SK-N-SH (cell line): ENCODE measurements at regions not wholly inside any gene's neighbourhood (a gene's known extent, or its start where the extent isn't known, plus 50 kb on each side); places are given as distances from the start of the nearest gene placed in this dataset.

ENCODE experiments used
- CTCF ChIA-PET: fragments of 300-600, 350-600 bp; formaldehyde crosslinking; extraction: SDS; loops from one replicate; lab custom pipeline; 2021; lab: Yijun Ruan, JAX
- POLR2A ChIA-PET: fragments of 350-600 bp; sonication (Branson Sonifier 250); formaldehyde crosslinking; extraction: SDS; loops from one replicate; lab custom pipeline; 2020; ENCODE audit warnings: antibody characterized with exemption, inconsistent platforms; lab: Yijun Ruan, JAX
- DNase-seq: peaks from one replicate; pipeline ENCODE4 v3.0.0; 2012
- H2AFZ ChIP-seq: fragments of 200-600 bp; sonication (generic); 2 replicates; pipeline ENCODE4 v1.8.1; 2016; ENCODE audit warnings: antibody characterized with exemption, mild to moderate bottlenecking, low read depth
- H3F3A ChIP-seq: fragments of 200-600 bp; sonication (generic); replicated peaks from 2 replicates; pipeline ENCODE3; 2016; ENCODE audit warnings: antibody characterized with exemption, mild to moderate bottlenecking; ENCODE audit not compliant: insufficient read depth
- H3K27ac ChIP-seq, 2 experiments: fragments of 200-500 bp in 1 of 2; fragments of 200-600 bp in 1 of 2; sonication (Bioruptor generic) in 1 of 2; sonication (generic), shearing (Covaris generic) in 1 of 2; 2 replicates each; pipeline versions ENCODE4 v1.5.1 to v1.6.1; 2014 to 2016; ENCODE audit warnings: low read depth in 2 of 2, inconsistent platforms in 1 of 2, low read length in 1 of 2, mild to moderate bottlenecking in 1 of 2, mixed read lengths in 1 of 2
- H3K27me3 ChIP-seq: fragments of 200-600 bp; sonication (generic), shearing (Covaris generic); 2 replicates; pipeline ENCODE4 v1.6.1; 2016; ENCODE audit warnings: mixed run types; ENCODE audit not compliant: insufficient read depth
- H3K36me3 ChIP-seq, 2 experiments: fragments of 200-500 bp in 1 of 2; fragments of 200-600 bp in 1 of 2; sonication (Bioruptor generic) in 1 of 2; sonication (generic) in 1 of 2; replicated peaks in 1 of 2; 2 replicates each; pipeline versions ENCODE3 to v1.5.1; 2014 to 2016; ENCODE audit warnings: low read length in 1 of 2, mild to moderate bottlenecking in 1 of 2; ENCODE audit not compliant: insufficient read depth in 2 of 2, control insufficient read depth in 1 of 2
- H3K4me1 ChIP-seq, 2 experiments: fragments of 200-500 bp in 1 of 2; fragments of 200-600 bp in 1 of 2; sonication (Bioruptor generic) in 1 of 2; sonication (generic), shearing (Covaris generic) in 1 of 2; 2 replicates each; pipeline versions ENCODE4 v1.5.1 to v1.6.1; 2014 to 2016; ENCODE audit warnings: low read depth in 1 of 2, low read length in 1 of 2, mixed run types in 1 of 2; ENCODE audit not compliant: insufficient read depth in 2 of 2, control insufficient read depth in 1 of 2
- H3K4me2 ChIP-seq: fragments of 200-600 bp; sonication (generic), shearing (Covaris generic); 2 replicates; pipeline ENCODE4 v1.6.1; 2017; ENCODE audit warnings: mixed run types
- H3K4me3 ChIP-seq, 2 experiments: fragments of 200-500 bp in 1 of 2; fragments of 200-600 bp in 1 of 2; sonication (Bioruptor generic) in 1 of 2; sonication (generic), shearing (Covaris generic) in 1 of 2; 2 replicates each; pipeline versions ENCODE4 v1.5.1 to v1.8.1; 2014 to 2016; ENCODE audit warnings: low read depth in 2 of 2, inconsistent platforms in 1 of 2, low read length in 1 of 2, mild to moderate bottlenecking in 1 of 2, mixed read lengths in 1 of 2, moderate library complexity in 1 of 2
- H3K79me2 ChIP-seq: fragments of 200-600 bp; sonication (generic); 2 replicates; pipeline ENCODE4 v1.8.1; 2017; ENCODE audit warnings: mild to moderate bottlenecking; ENCODE audit not compliant: insufficient read depth
- H3K9ac ChIP-seq: fragments of 200-600 bp; sonication (generic); 2 replicates; pipeline ENCODE4 v1.6.1; 2017; ENCODE audit warnings: mixed run types
- H3K9me2 ChIP-seq: fragments of 200-600 bp; sonication (generic); 2 replicates; pipeline ENCODE4 v1.6.1; 2017; ENCODE audit warnings: mixed run types
- H3K9me3 ChIP-seq: fragments of 200-600 bp; sonication (generic); 2 replicates; pipeline ENCODE4 v1.6.1; 2017; ENCODE audit warnings: mixed run types, mild to moderate bottlenecking, moderate library complexity
- H4K20me1 ChIP-seq: fragments of 200-600 bp; sonication (generic); 2 replicates; pipeline ENCODE4 v1.6.1; 2017; ENCODE audit warnings: mild to moderate bottlenecking, mixed run types; ENCODE audit not compliant: insufficient read depth
- ELF1 ChIP-seq: IDR thresholded peaks from 2 replicates; pipeline ENCODE4 v1.4.0; 2012
- EP300 ChIP-seq, 2 experiments: IDR thresholded peaks; 2 replicates each; pipeline versions ENCODE4 v1.4.0 to v1.6.1; 2012; ENCODE audit warnings: borderline replicate concordance in 1 of 2, low read depth in 1 of 2, low read length in 1 of 2
- EZH2phosphoT487 ChIP-seq: fragments of 200-600 bp; sonication (generic); IDR thresholded peaks from 2 replicates; pipeline ENCODE4 v1.6.1; 2017; ENCODE audit warnings: low read depth, mixed run types, mild to moderate bottlenecking, antibody characterized with exemption, moderate library complexity, borderline replicate concordance
- FOSL2 ChIP-seq: IDR thresholded peaks from 2 replicates; pipeline ENCODE4 v1.4.0; 2012; ENCODE audit warnings: low read depth, mild to moderate bottlenecking, moderate library complexity, borderline replicate concordance
- FOXJ3 ChIP-seq: sonication (generic); formaldehyde crosslinking; IDR thresholded peaks from 2 replicates; pipeline ENCODE4 v1.5.1; 2020; ENCODE audit warnings: mild to moderate bottlenecking, missing genetic modification reagents
- JUND ChIP-seq: IDR thresholded peaks from 2 replicates; pipeline ENCODE4 v1.4.0; 2012
- MEF2A ChIP-seq: IDR thresholded peaks from 2 replicates; pipeline ENCODE4 v1.4.0; 2012; ENCODE audit warnings: low read depth, borderline replicate concordance
- MXI1 ChIP-seq: IDR thresholded peaks from 2 replicates; pipeline ENCODE4 v1.6.1; 2012; ENCODE audit warnings: mild to moderate bottlenecking, low read depth, low read length, improper control_type of control experiment
- NRF1 ChIP-seq: IDR thresholded peaks from 2 replicates; pipeline ENCODE4 v1.6.1; 2012; ENCODE audit warnings: low read depth, mild to moderate bottlenecking, low read length
- POLR2AphosphoS5 ChIP-seq: IDR thresholded peaks from 2 replicates; pipeline ENCODE4 v1.6.1; 2012; ENCODE audit warnings: low read depth, low read length
- RAD21 ChIP-seq: IDR thresholded peaks from 2 replicates; pipeline ENCODE4 v1.6.1; 2012; ENCODE audit warnings: mild to moderate bottlenecking, low read length
- RFX5 ChIP-seq: IDR thresholded peaks from 2 replicates; pipeline ENCODE4 v1.6.1; 2012; ENCODE audit warnings: mild to moderate bottlenecking, improper control_type of control experiment, low read length
- RXRA ChIP-seq: IDR thresholded peaks from 2 replicates; pipeline ENCODE4 v1.4.0; 2012; ENCODE audit warnings: low read depth, mild to moderate bottlenecking, borderline replicate concordance
- SIN3A ChIP-seq: IDR thresholded peaks from 2 replicates; pipeline ENCODE4 v1.6.1; 2012; ENCODE audit warnings: low read depth, mild to moderate bottlenecking, low read length, moderate library complexity, borderline replicate concordance
- SMC3 ChIP-seq: IDR thresholded peaks from 2 replicates; pipeline ENCODE4 v1.6.1; 2012; ENCODE audit warnings: low read depth, low read length, improper control_type of control experiment
- TAF1 ChIP-seq: IDR thresholded peaks from 2 replicates; pipeline ENCODE4 v1.6.1; 2012; ENCODE audit warnings: low read depth, mild to moderate bottlenecking, low read length, moderate library complexity, borderline replicate concordance
- TEAD4 ChIP-seq: IDR thresholded peaks from 2 replicates; pipeline ENCODE4 v1.4.0; 2012; ENCODE audit warnings: mild to moderate bottlenecking, borderline replicate concordance; ENCODE audit not compliant: insufficient read depth
- ZBTB33 ChIP-seq: IDR thresholded peaks from 2 replicates; pipeline ENCODE4 v1.4.0; 2012; ENCODE audit warnings: low read depth, borderline replicate concordance
- WGBS: methylation state at CpG from one replicate; pipeline ENCODE4 v1.1.6; 2017; ENCODE audit warnings: low lambda C conversion rate; 5-methylcytosine and 5-hydroxymethylcytosine counted together
- TF ChIP-seq, protein P1 (sequence below): fragments of 150-350 bp; IDR thresholded peaks from 2 replicates; pipeline ENCODE4 v1.6.1; 2016; ENCODE audit warnings: mild to moderate bottlenecking, low read depth, low read length
- TF ChIP-seq, protein P2 (sequence below): IDR thresholded peaks from 2 replicates; pipeline ENCODE4; 2012
- TF ChIP-seq, protein P3 (sequence below): fragments of 200-600 bp; sonication (generic); IDR thresholded peaks from 2 replicates; pipeline ENCODE4 v1.6.1; 2017; ENCODE audit warnings: antibody characterized with exemption, mild to moderate bottlenecking, moderate library complexity

DNA sequence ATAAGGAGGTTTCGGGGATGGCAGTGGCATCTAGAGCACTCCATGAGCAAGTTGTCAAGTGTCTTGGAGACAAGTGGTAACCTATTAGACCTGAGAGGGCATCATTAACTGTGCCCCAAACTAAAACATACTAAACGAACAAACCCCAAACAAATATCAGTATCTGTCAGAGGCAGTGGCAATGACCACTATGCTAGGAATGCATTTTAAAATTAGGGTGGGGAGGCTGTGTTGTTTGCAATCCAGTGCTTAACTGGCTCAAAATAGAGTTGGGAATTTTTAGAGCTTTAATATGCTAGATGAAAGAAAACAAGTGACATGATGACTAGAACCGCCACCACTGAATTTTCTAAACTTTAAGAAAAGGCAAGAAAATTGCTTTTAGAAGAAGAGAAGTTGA is 51.8 kb upstream of the TPRG1 start (continued):
- TF ChIP-seq RXRA = no peak
- no peak for TF ChIP-seq EZH2phosphoT487
- TF ChIP-seq, protein P1, sequence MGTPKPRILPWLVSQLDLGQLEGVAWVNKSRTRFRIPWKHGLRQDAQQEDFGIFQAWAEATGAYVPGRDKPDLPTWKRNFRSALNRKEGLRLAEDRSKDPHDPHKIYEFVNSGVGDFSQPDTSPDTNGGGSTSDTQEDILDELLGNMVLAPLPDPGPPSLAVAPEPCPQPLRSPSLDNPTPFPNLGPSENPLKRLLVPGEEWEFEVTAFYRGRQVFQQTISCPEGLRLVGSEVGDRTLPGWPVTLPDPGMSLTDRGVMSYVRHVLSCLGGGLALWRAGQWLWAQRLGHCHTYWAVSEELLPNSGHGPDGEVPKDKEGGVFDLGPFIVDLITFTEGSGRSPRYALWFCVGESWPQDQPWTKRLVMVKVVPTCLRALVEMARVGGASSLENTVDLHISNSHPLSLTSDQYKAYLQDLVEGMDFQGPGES = no peak
- no peak for TF ChIP-seq SMC3
- no peak for TF ChIP-seq NRF1
- TF ChIP-seq ZBTB33 = no peak
- TF ChIP-seq MEF2A = no peak
- TF ChIP-seq, protein P2, sequence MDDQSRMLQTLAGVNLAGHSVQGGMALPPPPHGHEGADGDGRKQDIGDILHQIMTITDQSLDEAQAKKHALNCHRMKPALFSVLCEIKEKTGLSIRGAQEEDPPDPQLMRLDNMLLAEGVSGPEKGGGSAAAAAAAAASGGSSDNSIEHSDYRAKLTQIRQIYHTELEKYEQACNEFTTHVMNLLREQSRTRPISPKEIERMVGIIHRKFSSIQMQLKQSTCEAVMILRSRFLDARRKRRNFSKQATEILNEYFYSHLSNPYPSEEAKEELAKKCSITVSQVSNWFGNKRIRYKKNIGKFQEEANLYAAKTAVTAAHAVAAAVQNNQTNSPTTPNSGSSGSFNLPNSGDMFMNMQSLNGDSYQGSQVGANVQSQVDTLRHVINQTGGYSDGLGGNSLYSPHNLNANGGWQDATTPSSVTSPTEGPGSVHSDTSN = no peak
- no peak for TF ChIP-seq SIN3A
- TF ChIP-seq, all 33 proteins: peak for 0

DNA sequence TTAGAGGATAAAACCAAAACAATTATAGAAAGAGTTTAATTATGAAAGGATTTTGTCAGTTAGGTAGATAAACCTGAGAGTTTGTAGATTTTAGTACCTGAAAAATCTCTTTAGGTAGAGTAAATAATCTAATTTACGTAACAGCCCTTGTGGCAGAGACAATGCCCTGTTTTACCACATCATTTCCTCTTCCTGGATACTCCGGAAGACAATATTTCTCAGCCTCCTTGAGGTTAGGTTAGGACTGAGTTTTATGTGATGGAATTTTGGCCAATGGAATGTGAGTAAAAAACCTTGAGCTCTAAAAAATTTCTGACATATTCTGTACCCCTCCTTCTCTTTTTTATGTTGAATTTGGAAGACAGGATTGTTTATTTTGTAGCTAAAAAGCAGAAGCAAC is 50.7 kb upstream of the TPRG1 start:
- Histone ChIP-seq H2AFZ (no peak overlapping the region), H3K4me1 (peaks cover 0 to 31% of the 10 kb centered on the region in 2 experiments; a peak in 2 of 4 replicates), H4K20me1 (no peaks in the 10 kb centered on the region), H3K9me2 (no peaks in the 10 kb centered on the region), H3K27ac (peak overlapping the region in 1 of 2 experiments; percentile 98; a peak in 2 of 4 replicates), H3F3A (no peaks in the 10 kb centered on the region), H3K4me2 (no peak overlapping the region), H3K4me3 (no peak overlapping the region), H3K36me3 (no peaks in the 10 kb centered on the region), H3K79me2 (no peaks in the 10 kb centered on the region), H3K9me3 (no peaks in the 10 kb centered on the region), H3K9ac (no peak overlapping the region), H3K27me3 (no peaks in the 10 kb centered on the region)
- ChIA-PET CTCF (interaction anchor here (1.2 kb wide), 1 partner anchor 45 kb away, joined by 3 read pairs; no protein-coding TSS in a partner anchor), POLR2A (no interaction called here)
- 59% methylated on average over 2 of the region's 2 CpGs for WGBS
- no peak for DNase-seq
- TF ChIP-seq JUND = no peak
- TF ChIP-seq NRF1 = no peak
- no peak for TF ChIP-seq RAD21
- no peak for TF ChIP-seq RFX5
- no peak for TF ChIP-seq EP300 (IDR thresholded peaks at IDR 0.05; ENCODE audit: borderline replicate concordance in 1 of 2, low read depth in 1 of 2, low read length in 1 of 2)
- TF ChIP-seq, protein P3, sequence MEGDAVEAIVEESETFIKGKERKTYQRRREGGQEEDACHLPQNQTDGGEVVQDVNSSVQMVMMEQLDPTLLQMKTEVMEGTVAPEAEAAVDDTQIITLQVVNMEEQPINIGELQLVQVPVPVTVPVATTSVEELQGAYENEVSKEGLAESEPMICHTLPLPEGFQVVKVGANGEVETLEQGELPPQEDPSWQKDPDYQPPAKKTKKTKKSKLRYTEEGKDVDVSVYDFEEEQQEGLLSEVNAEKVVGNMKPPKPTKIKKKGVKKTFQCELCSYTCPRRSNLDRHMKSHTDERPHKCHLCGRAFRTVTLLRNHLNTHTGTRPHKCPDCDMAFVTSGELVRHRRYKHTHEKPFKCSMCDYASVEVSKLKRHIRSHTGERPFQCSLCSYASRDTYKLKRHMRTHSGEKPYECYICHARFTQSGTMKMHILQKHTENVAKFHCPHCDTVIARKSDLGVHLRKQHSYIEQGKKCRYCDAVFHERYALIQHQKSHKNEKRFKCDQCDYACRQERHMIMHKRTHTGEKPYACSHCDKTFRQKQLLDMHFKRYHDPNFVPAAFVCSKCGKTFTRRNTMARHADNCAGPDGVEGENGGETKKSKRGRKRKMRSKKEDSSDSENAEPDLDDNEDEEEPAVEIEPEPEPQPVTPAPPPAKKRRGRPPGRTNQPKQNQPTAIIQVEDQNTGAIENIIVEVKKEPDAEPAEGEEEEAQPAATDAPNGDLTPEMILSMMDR = no peak
- TF ChIP-seq ELF1 = no peak
- no peak for TF ChIP-seq FOSL2
- TF ChIP-seq ZBTB33 = no peak
- TF ChIP-seq TEAD4 = no peak
- TF ChIP-seq MEF2A = no peak
- TF ChIP-seq, protein P2 = no peak
- no peak for TF ChIP-seq POLR2AphosphoS5
- TF ChIP-seq TAF1 = no peak
- TF ChIP-seq MXI1 = no peak
- TF ChIP-seq FOXJ3 (CRISPR knock-in tag) = no peak
- TF ChIP-seq EZH2phosphoT487 = no peak
